Neural cell (in vitro differentiated cells): ENCODE measurements at regions not wholly inside any gene's neighbourhood (a gene's known extent, or its start where the extent isn't known, plus 50 kb on each side); places are given as distances from the start of the nearest gene placed in this dataset.

Experiments
- H2AFZ ChIP-seq: fragments of 200-600, 300-800 bp; sonication (generic), shearing (Covaris generic); 2 replicates; pipeline ENCODE4 v1.6.0; 2014; ENCODE audit warnings: low read depth, mild to moderate bottlenecking, antibody characterized with exemption, low read length, moderate library complexity
- H3F3A ChIP-seq: fragments of 200-600 bp; shearing (Covaris generic); 2 replicates; pipeline ENCODE4 v1.6.1; 2016; ENCODE audit warnings: mild to moderate bottlenecking, moderate library complexity, mixed read lengths, antibody characterized with exemption, low read length; ENCODE audit not compliant: insufficient read depth, poor library complexity, severe bottlenecking
- H3K27ac ChIP-seq: fragments of 200-600, 300-800 bp; sonication (generic), shearing (Covaris generic); 2 replicates; pipeline ENCODE4 v1.5.1; 2014; ENCODE audit warnings: mild to moderate bottlenecking, low read length, moderate library complexity
- H3K27me3 ChIP-seq: fragments of 300-800, 200-600 bp; sonication (generic), shearing (Covaris generic); 2 replicates; pipeline ENCODE4 v1.6.0; 2014; ENCODE audit warnings: mild to moderate bottlenecking, low read depth, low read length, moderate library complexity; ENCODE audit not compliant: insufficient read depth
- H3K36me3 ChIP-seq: fragments of 300-800, 200-600 bp; sonication (generic), shearing (Covaris generic); 2 replicates; pipeline ENCODE4 v1.5.1; 2014; ENCODE audit warnings: mild to moderate bottlenecking, antibody characterized with exemption, low read length, moderate library complexity; ENCODE audit not compliant: insufficient read depth
- H3K4me2 ChIP-seq: fragments of 300-800, 200-600 bp; sonication (generic), shearing (Covaris generic); 2 replicates; pipeline ENCODE4 v1.6.0; 2014; ENCODE audit warnings: mild to moderate bottlenecking, low read length
- H3K4me3 ChIP-seq: fragments of 300-800, 200-600 bp; sonication (generic), shearing (Covaris generic); 2 replicates; pipeline ENCODE4 v1.5.1; 2014; ENCODE audit warnings: mild to moderate bottlenecking, low read length, moderate library complexity
- H3K79me2 ChIP-seq: fragments of 200-600 bp; shearing (Covaris generic); replicated peaks from 2 replicates; pipeline ENCODE4 v1.6.0; 2014; ENCODE audit warnings: mild to moderate bottlenecking, low read length, moderate library complexity; ENCODE audit not compliant: insufficient read depth
- H3K9ac ChIP-seq: fragments of 300-800, 200-600 bp; sonication (generic), shearing (Covaris generic); 2 replicates; pipeline ENCODE4 v1.6.1; 2016; ENCODE audit warnings: mild to moderate bottlenecking, low read length, mixed read lengths
- H3K9me2 ChIP-seq: fragments of 200-600 bp; shearing (Covaris generic); 2 replicates; pipeline ENCODE4 v1.6.1; 2016; ENCODE audit warnings: mild to moderate bottlenecking, low read length, mixed read lengths; ENCODE audit not compliant: insufficient read depth
- H3K9me3 ChIP-seq: fragments of 200-600, 300-800 bp; sonication (generic), shearing (Covaris generic); 2 replicates; pipeline ENCODE4 v1.6.1; 2016; ENCODE audit warnings: mild to moderate bottlenecking, mixed run types, low read length, moderate library complexity, mixed read lengths
- H4K20me1 ChIP-seq: fragments of 200-600 bp; shearing (Covaris generic); 2 replicates; pipeline ENCODE4 v1.6.1; 2016; ENCODE audit warnings: mild to moderate bottlenecking, mixed run types; ENCODE audit not compliant: insufficient read depth
- CTCF ChIP-seq: fragments of 450-650 bp; IDR thresholded peaks from 2 replicates; pipeline ENCODE4 v1.5.1; 2014; ENCODE audit warnings: antibody characterized with exemption, mild to moderate bottlenecking, moderate library complexity; ENCODE audit not compliant: poor library complexity, severe bottlenecking
- EP300 ChIP-seq: fragments of 450-650 bp; conservative IDR thresholded peaks from 2 replicates; pipeline ENCODE4 v1.6.1; 2014; ENCODE audit warnings: antibody characterized with exemption, mild to moderate bottlenecking, moderate library complexity; ENCODE audit not compliant: poor library complexity, severe bottlenecking
- EZH2 ChIP-seq: fragments of 200-600, 300-800 bp; shearing (Covaris generic), sonication (generic); IDR thresholded peaks from 2 replicates; pipeline ENCODE4 v1.6.1; 2014; ENCODE audit warnings: antibody characterized with exemption, low read length, borderline replicate concordance, mild to moderate bottlenecking; ENCODE audit not compliant: insufficient read depth, poor library complexity, severe bottlenecking
- MXI1 ChIP-seq: fragments of 450-650 bp; conservative IDR thresholded peaks from 2 replicates; pipeline ENCODE4 v1.6.1; 2014; ENCODE audit warnings: antibody characterized with exemption, mild to moderate bottlenecking; ENCODE audit not compliant: poor library complexity, severe bottlenecking
- POLR2AphosphoS5 ChIP-seq: IDR thresholded peaks from 2 replicates; pipeline ENCODE4 v1.6.1; 2012
- RAD21 ChIP-seq: fragments of 450-650 bp; conservative IDR thresholded peaks from 2 replicates; pipeline ENCODE4 v1.6.1; 2014; ENCODE audit warnings: antibody characterized with exemption, mild to moderate bottlenecking, moderate library complexity
- SMC3 ChIP-seq: fragments of 450-650 bp; conservative IDR thresholded peaks from 2 replicates; pipeline ENCODE4 v1.6.1; 2014; ENCODE audit warnings: antibody characterized with exemption, mild to moderate bottlenecking, moderate library complexity; ENCODE audit not compliant: poor library complexity
- TAF1 ChIP-seq: IDR thresholded peaks from 2 replicates; pipeline ENCODE4 v1.6.1; 2012; ENCODE audit warnings: low read depth
- TF ChIP-seq, protein P1 (sequence below): IDR thresholded peaks from 2 replicates; pipeline ENCODE4 v1.6.1; 2012; ENCODE audit warnings: borderline replicate concordance

DNA sequence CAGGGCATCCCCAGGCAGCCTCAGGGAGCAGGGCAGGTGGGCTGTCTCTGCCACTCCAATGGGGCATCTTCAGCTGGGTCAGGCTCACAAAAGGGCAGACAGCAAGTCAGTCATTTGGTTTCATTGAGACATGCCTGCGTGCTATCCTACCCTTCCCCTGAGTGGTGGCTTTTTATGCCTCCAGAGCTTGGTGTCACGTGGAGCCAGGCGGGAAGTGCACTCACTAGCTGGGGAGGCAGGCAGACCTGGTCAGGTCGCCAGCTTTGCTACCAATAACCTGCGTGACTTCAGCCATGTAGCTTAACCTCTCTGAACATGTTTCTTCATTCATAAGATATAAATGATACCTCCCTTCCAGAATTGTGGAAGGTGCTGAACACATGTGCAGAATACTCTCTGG lies 415.0 kb downstream of the SOX9 start:
- no peaks in the 10 kb centered on the region for H4K20me1 ChIP-seq
- no peak for TF ChIP-seq CTCF
- TF ChIP-seq TAF1 = no peak
- no peak for TF ChIP-seq SMC3
- TF ChIP-seq RAD21 = no peak
- TF ChIP-seq POLR2AphosphoS5 = no peak
- TF ChIP-seq EP300 = no peak
- TF ChIP-seq, protein P1, sequence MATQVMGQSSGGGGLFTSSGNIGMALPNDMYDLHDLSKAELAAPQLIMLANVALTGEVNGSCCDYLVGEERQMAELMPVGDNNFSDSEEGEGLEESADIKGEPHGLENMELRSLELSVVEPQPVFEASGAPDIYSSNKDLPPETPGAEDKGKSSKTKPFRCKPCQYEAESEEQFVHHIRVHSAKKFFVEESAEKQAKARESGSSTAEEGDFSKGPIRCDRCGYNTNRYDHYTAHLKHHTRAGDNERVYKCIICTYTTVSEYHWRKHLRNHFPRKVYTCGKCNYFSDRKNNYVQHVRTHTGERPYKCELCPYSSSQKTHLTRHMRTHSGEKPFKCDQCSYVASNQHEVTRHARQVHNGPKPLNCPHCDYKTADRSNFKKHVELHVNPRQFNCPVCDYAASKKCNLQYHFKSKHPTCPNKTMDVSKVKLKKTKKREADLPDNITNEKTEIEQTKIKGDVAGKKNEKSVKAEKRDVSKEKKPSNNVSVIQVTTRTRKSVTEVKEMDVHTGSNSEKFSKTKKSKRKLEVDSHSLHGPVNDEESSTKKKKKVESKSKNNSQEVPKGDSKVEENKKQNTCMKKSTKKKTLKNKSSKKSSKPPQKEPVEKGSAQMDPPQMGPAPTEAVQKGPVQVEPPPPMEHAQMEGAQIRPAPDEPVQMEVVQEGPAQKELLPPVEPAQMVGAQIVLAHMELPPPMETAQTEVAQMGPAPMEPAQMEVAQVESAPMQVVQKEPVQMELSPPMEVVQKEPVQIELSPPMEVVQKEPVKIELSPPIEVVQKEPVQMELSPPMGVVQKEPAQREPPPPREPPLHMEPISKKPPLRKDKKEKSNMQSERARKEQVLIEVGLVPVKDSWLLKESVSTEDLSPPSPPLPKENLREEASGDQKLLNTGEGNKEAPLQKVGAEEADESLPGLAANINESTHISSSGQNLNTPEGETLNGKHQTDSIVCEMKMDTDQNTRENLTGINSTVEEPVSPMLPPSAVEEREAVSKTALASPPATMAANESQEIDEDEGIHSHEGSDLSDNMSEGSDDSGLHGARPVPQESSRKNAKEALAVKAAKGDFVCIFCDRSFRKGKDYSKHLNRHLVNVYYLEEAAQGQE = no peak
- TF ChIP-seq EZH2 = no peak
- no peak for TF ChIP-seq MXI1
- H3K4me3 ChIP-seq = no peak overlapping the region
- no peaks in the 10 kb centered on the region for H3K9me3 ChIP-seq
- H3K36me3 ChIP-seq = no peaks in the 10 kb centered on the region
- H3K4me2 ChIP-seq = no peak overlapping the region
- no peaks in the 10 kb centered on the region for H3K27me3 ChIP-seq
- no peak overlapping the region for H3K27ac ChIP-seq
- no peaks in the 10 kb centered on the region for H3K79me2 ChIP-seq
- H3K9ac ChIP-seq = no peak overlapping the region
- H3K9me2 ChIP-seq = no peaks in the 10 kb centered on the region
- no peak overlapping the region for H2AFZ ChIP-seq
- H3F3A ChIP-seq = peaks cover 4% of the 10 kb centered on the region

GRCh38 chr17:72536788-72537187 lies 416.0 kb downstream of the SOX9 start:
- Histone ChIP-seq H3K9ac (no peak overlapping the region), H3K9me3 (no peaks in the 10 kb centered on the region), H3K27ac (no peak overlapping the region), H3K27me3 (no peaks in the 10 kb centered on the region), H4K20me1 (no peaks in the 10 kb centered on the region), H3K4me3 (no peak overlapping the region), H3K4me2 (no peak overlapping the region), H3K36me3 (no peaks in the 10 kb centered on the region), H2AFZ (no peak overlapping the region), H3K79me2 (no peaks in the 10 kb centered on the region), H3K9me2 (no peaks in the 10 kb centered on the region), H3F3A (peaks cover 4% of the 10 kb centered on the region)
- TF ChIP-seq SMC3 (no peak), POLR2AphosphoS5 (no peak), EP300 (no peak), CTCF (no peak), TAF1 (no peak), EZH2 (no peak), MXI1 (no peak), RAD21 (no peak)
- TF ChIP-seq, protein P1 = no peak
